Cardiac muscle cell (in vitro differentiated cells and primary cell): ENCODE measurements at regions not wholly inside any gene's neighbourhood (a gene's known extent, or its start where the extent isn't known, plus 50 kb on each side); places are given as distances from the start of the nearest gene placed in this dataset.
A peak's percentile ranks its signal among the peaks of the same experiment; 100 is the strongest.

Experiments used
- DNase-seq, 2 donors: peaks; one replicate each; pipeline versions ENCODE4 v3.0.0 to v3.0.0-alpha.2; 2010 to 2017; ENCODE audit warnings: low read depth in 1 of 2, low spot score in 1 of 2
- H3K27ac ChIP-seq: fragments of 200-600 bp; sonication (generic); 2 replicates; pipeline ENCODE4 v1.5.1; 2016
- H3K27me3 ChIP-seq: fragments of 200-600 bp; sonication (generic); 2 replicates; pipeline ENCODE4 v1.6.0; 2016; ENCODE audit warnings: control low read depth
- H3K36me3 ChIP-seq: fragments of 200-600 bp; sonication (generic); 2 replicates; pipeline ENCODE4 v1.5.1; 2016; ENCODE audit warnings: control low read depth
- H3K4me1 ChIP-seq: fragments of 200-600 bp; sonication (generic); 2 replicates; pipeline ENCODE4 v1.8.1; 2017; ENCODE audit warnings: low read depth, mild to moderate bottlenecking, mixed run types
- H3K4me3 ChIP-seq: fragments of 200-600 bp; sonication (generic); 2 replicates; pipeline ENCODE4 v1.5.1; 2016; ENCODE audit warnings: mild to moderate bottlenecking
- H3K9me3 ChIP-seq: fragments of 200-600 bp; sonication (generic); 2 replicates; pipeline ENCODE4 v1.5.1; 2017; ENCODE audit warnings: low read depth, mild to moderate bottlenecking, control low read depth
- CTCF ChIP-seq: IDR thresholded peaks from 2 replicates; pipeline ENCODE4 v1.5.1; 2012; ENCODE audit warnings: low read depth, mild to moderate bottlenecking, low read length

GRCh38 chr10:20993389-20993788 is 96.3 kb upstream of the NEBL start:
- peaks cover 18% of the 10 kb centered on the region for H3K4me1 ChIP-seq
- no peak overlapping the region for H3K27ac ChIP-seq
- no peak for TF ChIP-seq CTCF
- H3K4me3 ChIP-seq, result no peak overlapping the region
- no peaks in the 10 kb centered on the region for H3K27me3 ChIP-seq
- no peak for DNase-seq
- H3K9me3 ChIP-seq, result no peaks in the 10 kb centered on the region
- no peaks in the 10 kb centered on the region for H3K36me3 ChIP-seq

- Histone ChIP-seq H3K27me3 (no peaks in the 10 kb centered on the region), H3K4me1 (peaks cover 17% of the 10 kb centered on the region), H3K27ac (no peak overlapping the region), H3K9me3 (no peaks in the 10 kb centered on the region), H3K36me3 (no peaks in the 10 kb centered on the region), H3K4me3 (no peak overlapping the region)
- no peak for TF ChIP-seq CTCF
- no peak for DNase-seq
Measured at GRCh38 chr10:20991526-20991925, 94.4 kb upstream of the NEBL start.

GRCh38 chr10:20990604-20991003 is 93.5 kb upstream of the NEBL start:
- no peaks in the 10 kb centered on the region for H3K27me3 ChIP-seq
- H3K36me3 ChIP-seq, result no peaks in the 10 kb centered on the region
- TF ChIP-seq CTCF, result no peak
- H3K4me1 ChIP-seq, result peaks cover 8% of the 10 kb centered on the region
- no peak overlapping the region for H3K4me3 ChIP-seq
- DNase-seq, result peak in 1 of 2 donors; percentile 55
- no peak overlapping the region for H3K27ac ChIP-seq
- H3K9me3 ChIP-seq, result no peaks in the 10 kb centered on the region

GRCh38 chr10:20988357-20988983 is 91.4 kb upstream of the NEBL start:
- DNase-seq, result peak in 1 of 2 donors; percentile 66
- H3K4me3 ChIP-seq, result no peak overlapping the region
- H3K27me3 ChIP-seq, result no peaks in the 10 kb centered on the region
- no peaks in the 10 kb centered on the region for H3K9me3 ChIP-seq
- TF ChIP-seq CTCF, result no peak
- no peaks in the 10 kb centered on the region for H3K36me3 ChIP-seq
- no peak overlapping the region for H3K27ac ChIP-seq
- H3K4me1 ChIP-seq, result no peaks in the 10 kb centered on the region

GRCh38 chr10:20986049-20986448 is 88.9 kb upstream of the NEBL start:
- H3K27me3 ChIP-seq, result no peaks in the 10 kb centered on the region
- H3K4me3 ChIP-seq, result no peak overlapping the region
- DNase-seq, result peak in 1 of 2 donors; percentile 52
- no peaks in the 10 kb centered on the region for H3K4me1 ChIP-seq
- TF ChIP-seq CTCF, result no peak
- H3K9me3 ChIP-seq, result no peaks in the 10 kb centered on the region
- no peak overlapping the region for H3K27ac ChIP-seq
- H3K36me3 ChIP-seq, result no peaks in the 10 kb centered on the region
